ENCODE measurements at regions not wholly inside any gene's neighbourhood (a gene's known extent, or its start where the extent isn't known, plus 50 kb on each side); places are given as distances from the start of the nearest gene placed in this dataset.

- TF ChIP-seq, protein P1, sequence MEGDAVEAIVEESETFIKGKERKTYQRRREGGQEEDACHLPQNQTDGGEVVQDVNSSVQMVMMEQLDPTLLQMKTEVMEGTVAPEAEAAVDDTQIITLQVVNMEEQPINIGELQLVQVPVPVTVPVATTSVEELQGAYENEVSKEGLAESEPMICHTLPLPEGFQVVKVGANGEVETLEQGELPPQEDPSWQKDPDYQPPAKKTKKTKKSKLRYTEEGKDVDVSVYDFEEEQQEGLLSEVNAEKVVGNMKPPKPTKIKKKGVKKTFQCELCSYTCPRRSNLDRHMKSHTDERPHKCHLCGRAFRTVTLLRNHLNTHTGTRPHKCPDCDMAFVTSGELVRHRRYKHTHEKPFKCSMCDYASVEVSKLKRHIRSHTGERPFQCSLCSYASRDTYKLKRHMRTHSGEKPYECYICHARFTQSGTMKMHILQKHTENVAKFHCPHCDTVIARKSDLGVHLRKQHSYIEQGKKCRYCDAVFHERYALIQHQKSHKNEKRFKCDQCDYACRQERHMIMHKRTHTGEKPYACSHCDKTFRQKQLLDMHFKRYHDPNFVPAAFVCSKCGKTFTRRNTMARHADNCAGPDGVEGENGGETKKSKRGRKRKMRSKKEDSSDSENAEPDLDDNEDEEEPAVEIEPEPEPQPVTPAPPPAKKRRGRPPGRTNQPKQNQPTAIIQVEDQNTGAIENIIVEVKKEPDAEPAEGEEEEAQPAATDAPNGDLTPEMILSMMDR (IDR thresholded peaks at IDR 0.05), result no peak
- TF ChIP-seq POLR2A (IDR thresholded peaks at IDR 0.05), result no peak
Observed at GRCh38 chr3:66748175-66748876, 247.5 kb upstream of the LRIG1 start.

Measured in heart left ventricle (tissue), 13 donors.